HEK293 (cell line): ENCODE measurements at regions not wholly inside any gene's neighbourhood (a gene's known extent, or its start where the extent isn't known, plus 50 kb on each side); places are given as distances from the start of the nearest gene placed in this dataset.

Source experiments
- CTCF ChIA-PET: fragments of 350-600 bp; formaldehyde crosslinking; extraction: SDS; loops from one replicate; lab custom pipeline; 2021; ENCODE audit warnings: antibody characterized with exemption; lab: Yijun Ruan, JAX
- POLR2A ChIA-PET: fragments of 300-600 bp; formaldehyde crosslinking; extraction: SDS; loops from one replicate; lab custom pipeline; 2020; ENCODE audit warnings: antibody characterized with exemption, inconsistent platforms; lab: Yijun Ruan, JAX
- H3K27ac ChIP-seq: fragments of 200-500 bp; sonication (Bioruptor generic); 2 replicates; pipeline ENCODE4 v1.5.1; 2014; ENCODE audit warnings: low read depth, low read length, control low read depth, inconsistent platforms; ENCODE audit errors: extremely low read depth
- H3K36me3 ChIP-seq, 2 experiments: fragments of 200-500 bp in 1 of 2; sonication (Bioruptor generic) in 1 of 2; 1 replicate in 1 of 2; 2 replicates in 1 of 2; pipeline ENCODE4 v1.5.1; 2014 to 2017; ENCODE audit warnings: inconsistent platforms in 2 of 2, low read length in 2 of 2; ENCODE audit not compliant: control insufficient read depth in 2 of 2, insufficient read depth in 1 of 2
- H3K4me1 ChIP-seq: fragments of 200-500 bp; sonication (Bioruptor generic); 2 replicates; pipeline ENCODE4 v1.5.1; 2014; ENCODE audit warnings: mild to moderate bottlenecking, low read length, inconsistent platforms; ENCODE audit not compliant: control insufficient read depth, insufficient read depth
- H3K4me3 ChIP-seq: 2 replicates; pipeline ENCODE4 v1.5.1; 2011; ENCODE audit warnings: low read depth, mild to moderate bottlenecking, control low read depth, low read length, moderate library complexity
- H3K9me3 ChIP-seq: fragments of 200-500 bp; sonication (Bioruptor generic); 2 replicates; pipeline ENCODE4 v1.5.1; 2014; ENCODE audit warnings: low read depth, low read length, inconsistent platforms; ENCODE audit not compliant: control insufficient read depth, insufficient read depth
- GLIS2 ChIP-seq: fragments of 450-650 bp; formaldehyde crosslinking; IDR thresholded peaks from 2 replicates; pipeline ENCODE4 v1.5.1; 2016; ENCODE audit warnings: missing biosample characterization, missing genetic modification characterization
- KLF16 ChIP-seq: fragments of 450-650 bp; formaldehyde crosslinking; IDR thresholded peaks from 2 replicates; pipeline ENCODE4 v1.5.1; 2017; ENCODE audit warnings: missing biosample characterization, missing genetic modification characterization
- KLF17 ChIP-seq: fragments of 450-650 bp; formaldehyde crosslinking; IDR thresholded peaks from 2 replicates; pipeline ENCODE4 v1.5.1; 2016; ENCODE audit warnings: missing biosample characterization, missing genetic modification characterization
- OVOL3 ChIP-seq: fragments of 450-650 bp; formaldehyde crosslinking; IDR thresholded peaks from 2 replicates; pipeline ENCODE4 v1.5.1; 2016; ENCODE audit warnings: missing biosample characterization, missing genetic modification characterization
- YY2 ChIP-seq: fragments of 450-650 bp; formaldehyde crosslinking; IDR thresholded peaks from 2 replicates; pipeline ENCODE4 v1.5.1; 2016; ENCODE audit warnings: missing biosample characterization, missing genetic modification characterization
- ZBTB1 ChIP-seq: fragments of 450-650 bp; formaldehyde crosslinking; IDR thresholded peaks from 2 replicates; pipeline ENCODE4 v1.5.1; 2016; ENCODE audit warnings: missing biosample characterization, missing genetic modification characterization
- ZFHX2 ChIP-seq: fragments of 450-650 bp; formaldehyde crosslinking; conservative IDR thresholded peaks from 2 replicates; pipeline ENCODE4 v1.5.1; 2016; ENCODE audit warnings: missing biosample characterization, missing genetic modification characterization
- ZFP37 ChIP-seq: fragments of 450-650 bp; formaldehyde crosslinking; IDR thresholded peaks from 2 replicates; pipeline ENCODE4 v1.5.1; 2016; ENCODE audit warnings: missing biosample characterization, missing genetic modification characterization
- ZFP69B ChIP-seq: fragments of 450-650 bp; formaldehyde crosslinking; IDR thresholded peaks from 2 replicates; pipeline ENCODE4 v1.5.1; 2016; ENCODE audit warnings: missing biosample characterization, missing genetic modification characterization
- ZNF121 ChIP-seq: fragments of 450-650 bp; formaldehyde crosslinking; IDR thresholded peaks from 2 replicates; pipeline ENCODE4 v1.5.1; 2016; ENCODE audit warnings: missing biosample characterization, missing genetic modification characterization
- ZNF138 ChIP-seq: fragments of 450-650 bp; formaldehyde crosslinking; IDR thresholded peaks from 2 replicates; pipeline ENCODE4 v1.5.1; 2016; ENCODE audit warnings: missing biosample characterization, missing genetic modification characterization, borderline replicate concordance
- ZNF214 ChIP-seq: fragments of 450-650 bp; formaldehyde crosslinking; IDR thresholded peaks from 2 replicates; pipeline ENCODE4 v1.5.1; 2017; ENCODE audit warnings: missing biosample characterization, mild to moderate bottlenecking, missing genetic modification characterization, borderline replicate concordance
- ZNF274 ChIP-seq, 2 experiments: fragments of 200-500 bp in 1 of 2; fragments of 450-650 bp in 1 of 2; sonication (Bioruptor generic) in 1 of 2; formaldehyde crosslinking in 1 of 2; IDR thresholded peaks; 2 replicates each; pipeline versions ENCODE4 v1.5.1 to v1.6.1; 2014 to 2016; ENCODE audit warnings: borderline replicate concordance in 1 of 2, inconsistent platforms in 1 of 2, low read length in 1 of 2, missing biosample characterization in 1 of 2, missing genetic modification characterization in 1 of 2
- ZNF37A ChIP-seq: fragments of 450-650 bp; IDR thresholded peaks from 2 replicates; pipeline ENCODE4 v1.5.1; 2018; ENCODE audit warnings: missing biosample characterization, missing genetic modification characterization
- ZNF391 ChIP-seq: fragments of 450-650 bp; formaldehyde crosslinking; IDR thresholded peaks from 2 replicates; pipeline ENCODE4 v1.5.1; 2016; ENCODE audit warnings: low read depth, missing biosample characterization, missing genetic modification characterization, borderline replicate concordance
- ZNF404 ChIP-seq: fragments of 450-650 bp; formaldehyde crosslinking; IDR thresholded peaks from 2 replicates; pipeline ENCODE4 v1.5.1; 2017; ENCODE audit warnings: missing biosample characterization, missing genetic modification characterization
- ZNF514 ChIP-seq: fragments of 450-650 bp; formaldehyde crosslinking; IDR thresholded peaks from 2 replicates; pipeline ENCODE4 v1.5.1; 2016; ENCODE audit warnings: missing biosample characterization, missing genetic modification characterization
- ZNF626 ChIP-seq: fragments of 450-650 bp; sonication (Bioruptor Pico); formaldehyde crosslinking; IDR thresholded peaks from 2 replicates; pipeline ENCODE4 v1.5.1; 2018; ENCODE audit warnings: missing biosample characterization, missing genetic modification characterization, inconsistent platforms
- ZSCAN4 ChIP-seq: fragments of 450-650 bp; formaldehyde crosslinking; IDR thresholded peaks from 2 replicates; pipeline ENCODE4 v1.5.1; 2017; ENCODE audit warnings: missing biosample characterization, missing genetic modification characterization
- TF ChIP-seq, protein P1 (sequence below): fragments of 450-650 bp; formaldehyde crosslinking; IDR thresholded peaks from 2 replicates; pipeline ENCODE4 v1.5.1; 2016; ENCODE audit warnings: missing biosample characterization, missing genetic modification characterization
- TF ChIP-seq, protein P2 (sequence below): fragments of 450-650 bp; formaldehyde crosslinking; IDR thresholded peaks from 2 replicates; pipeline ENCODE4; 2016; ENCODE audit warnings: missing biosample characterization, missing genetic modification characterization
- TF ChIP-seq, protein P3 (sequence below): fragments of 450-650 bp; formaldehyde crosslinking; IDR thresholded peaks from 2 replicates; pipeline ENCODE4 v1.5.1; 2016; ENCODE audit warnings: missing biosample characterization, missing genetic modification characterization
- TF ChIP-seq, protein P4 (sequence below): fragments of 450-650 bp; formaldehyde crosslinking; IDR thresholded peaks from 2 replicates; pipeline ENCODE4 v1.5.1; 2017; ENCODE audit warnings: missing biosample characterization, missing genetic modification characterization
- TF ChIP-seq, protein P5 (sequence below): fragments of 450-650 bp; formaldehyde crosslinking; IDR thresholded peaks from 2 replicates; pipeline ENCODE4 v1.5.1; 2016; ENCODE audit warnings: missing biosample characterization, missing genetic modification characterization

- POLR2A ChIA-PET: no interaction called here
- no peaks in the 10 kb centered on the region for H3K4me1 ChIP-seq
- no peaks in the 10 kb centered on the region for H3K36me3 ChIP-seq
- H3K9me3 ChIP-seq: no peaks in the 10 kb centered on the region
- no peak overlapping the region for H3K4me3 ChIP-seq
- H3K27ac ChIP-seq: no peak overlapping the region
- CTCF ChIA-PET: no interaction called here
- TF ChIP-seq ZNF626 (tag by site-specific recombination) (no peak), ZNF514 (tag by site-specific recombination) (no peak), ZNF274 (IDR thresholded peaks at IDR 0.05; ENCODE audit: low read length) (no peak), ZNF274 (tag by site-specific recombination; IDR thresholded peaks at IDR 0.05; ENCODE audit: borderline replicate concordance) (no peak), ZBTB1 (tag by site-specific recombination) (no peak), ZNF37A (tag by site-specific recombination) (no peak), ZNF391 (no peak), ZNF214 (tag by site-specific recombination) (no peak), YY2 (tag by site-specific recombination) (no peak), KLF17 (tag by site-specific recombination) (no peak), OVOL3 (tag by site-specific recombination) (no peak), ZNF404 (no peak), ZNF138 (no peak), ZNF121 (tag by site-specific recombination) (no peak)
- TF ChIP-seq, protein P1, sequence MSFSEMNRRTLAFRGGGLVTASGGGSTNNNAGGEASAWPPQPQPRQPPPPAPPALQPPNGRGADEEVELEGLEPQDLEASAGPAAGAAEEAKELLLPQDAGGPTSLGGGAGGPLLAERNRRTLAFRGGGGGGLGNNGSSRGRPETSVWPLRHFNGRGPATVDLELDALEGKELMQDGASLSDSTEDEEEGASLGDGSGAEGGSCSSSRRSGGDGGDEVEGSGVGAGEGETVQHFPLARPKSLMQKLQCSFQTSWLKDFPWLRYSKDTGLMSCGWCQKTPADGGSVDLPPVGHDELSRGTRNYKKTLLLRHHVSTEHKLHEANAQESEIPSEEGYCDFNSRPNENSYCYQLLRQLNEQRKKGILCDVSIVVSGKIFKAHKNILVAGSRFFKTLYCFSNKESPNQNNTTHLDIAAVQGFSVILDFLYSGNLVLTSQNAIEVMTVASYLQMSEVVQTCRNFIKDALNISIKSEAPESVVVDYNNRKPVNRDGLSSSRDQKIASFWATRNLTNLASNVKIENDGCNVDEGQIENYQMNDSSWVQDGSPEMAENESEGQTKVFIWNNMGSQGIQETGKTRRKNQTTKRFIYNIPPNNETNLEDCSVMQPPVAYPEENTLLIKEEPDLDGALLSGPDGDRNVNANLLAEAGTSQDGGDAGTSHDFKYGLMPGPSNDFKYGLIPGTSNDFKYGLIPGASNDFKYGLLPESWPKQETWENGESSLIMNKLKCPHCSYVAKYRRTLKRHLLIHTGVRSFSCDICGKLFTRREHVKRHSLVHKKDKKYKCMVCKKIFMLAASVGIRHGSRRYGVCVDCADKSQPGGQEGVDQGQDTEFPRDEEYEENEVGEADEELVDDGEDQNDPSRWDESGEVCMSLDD: no peak
- TF ChIP-seq, protein P2, sequence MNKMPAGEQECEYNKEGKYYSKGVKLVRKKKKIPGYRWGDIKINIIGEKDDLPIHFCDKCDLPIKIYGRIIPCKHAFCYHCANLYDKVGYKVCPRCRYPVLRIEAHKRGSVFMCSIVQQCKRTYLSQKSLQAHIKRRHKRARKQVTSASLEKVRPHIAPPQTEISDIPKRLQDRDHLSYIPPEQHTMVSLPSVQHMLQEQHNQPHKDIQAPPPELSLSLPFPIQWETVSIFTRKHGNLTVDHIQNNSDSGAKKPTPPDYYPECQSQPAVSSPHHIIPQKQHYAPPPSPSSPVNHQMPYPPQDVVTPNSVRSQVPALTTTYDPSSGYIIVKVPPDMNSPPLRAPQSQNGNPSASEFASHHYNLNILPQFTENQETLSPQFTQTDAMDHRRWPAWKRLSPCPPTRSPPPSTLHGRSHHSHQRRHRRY (tag by site-specific recombination): no peak
These were observed 454.9 kb upstream of the JAG1 start for GRCh38 chr20:11128721-11129120.

DNA sequence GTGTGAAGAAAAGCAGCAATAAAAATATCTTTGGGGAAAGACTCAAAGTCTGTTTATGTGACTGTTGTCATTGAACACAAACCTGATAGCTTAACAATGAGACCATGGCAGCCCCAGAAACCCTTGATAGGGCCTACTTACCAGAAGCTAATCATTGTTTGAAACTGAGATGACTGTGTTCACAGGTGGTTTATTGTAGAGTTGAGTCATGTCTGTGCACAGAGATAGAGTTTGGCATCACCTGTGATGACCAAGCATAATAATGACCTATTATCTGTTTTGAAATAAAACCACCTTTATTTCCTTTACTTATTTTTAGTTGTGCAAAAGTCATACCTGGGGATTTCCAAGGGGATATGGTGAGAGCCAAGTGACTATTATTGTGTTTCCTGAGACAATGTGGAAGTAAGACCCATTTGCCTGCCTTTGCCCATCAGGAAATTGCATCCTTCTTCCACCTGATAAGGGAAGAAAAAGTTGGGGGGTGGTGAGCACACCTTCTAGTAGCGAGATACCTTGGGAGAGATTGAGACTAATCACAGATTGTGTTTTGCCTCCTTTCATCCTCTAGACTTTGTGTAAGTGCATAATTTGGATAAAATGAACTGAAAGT is 456.9 kb upstream of the JAG1 start:
- Histone ChIP-seq H3K4me3 (no peak overlapping the region), H3K36me3 (no peaks in the 10 kb centered on the region), H3K27ac (no peak overlapping the region), H3K9me3 (no peaks in the 10 kb centered on the region), H3K4me1 (no peaks in the 10 kb centered on the region)
- CTCF ChIA-PET: no interaction called here
- POLR2A ChIA-PET: no interaction called here
- TF ChIP-seq, protein P3, sequence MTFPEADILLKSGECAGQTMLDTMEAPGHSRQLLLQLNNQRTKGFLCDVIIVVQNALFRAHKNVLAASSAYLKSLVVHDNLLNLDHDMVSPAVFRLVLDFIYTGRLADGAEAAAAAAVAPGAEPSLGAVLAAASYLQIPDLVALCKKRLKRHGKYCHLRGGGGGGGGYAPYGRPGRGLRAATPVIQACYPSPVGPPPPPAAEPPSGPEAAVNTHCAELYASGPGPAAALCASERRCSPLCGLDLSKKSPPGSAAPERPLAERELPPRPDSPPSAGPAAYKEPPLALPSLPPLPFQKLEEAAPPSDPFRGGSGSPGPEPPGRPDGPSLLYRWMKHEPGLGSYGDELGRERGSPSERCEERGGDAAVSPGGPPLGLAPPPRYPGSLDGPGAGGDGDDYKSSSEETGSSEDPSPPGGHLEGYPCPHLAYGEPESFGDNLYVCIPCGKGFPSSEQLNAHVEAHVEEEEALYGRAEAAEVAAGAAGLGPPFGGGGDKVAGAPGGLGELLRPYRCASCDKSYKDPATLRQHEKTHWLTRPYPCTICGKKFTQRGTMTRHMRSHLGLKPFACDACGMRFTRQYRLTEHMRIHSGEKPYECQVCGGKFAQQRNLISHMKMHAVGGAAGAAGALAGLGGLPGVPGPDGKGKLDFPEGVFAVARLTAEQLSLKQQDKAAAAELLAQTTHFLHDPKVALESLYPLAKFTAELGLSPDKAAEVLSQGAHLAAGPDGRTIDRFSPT (tag by site-specific recombination): no peak
- TF ChIP-seq ZSCAN4 (tag by site-specific recombination) (no peak), ZFHX2 (tag by site-specific recombination) (no peak), ZNF121 (tag by site-specific recombination) (no peak), KLF16 (no peak), ZFP37 (no peak), ZNF37A (tag by site-specific recombination) (no peak), GLIS2 (tag by site-specific recombination) (no peak), ZFP69B (no peak)
- TF ChIP-seq, protein P4, sequence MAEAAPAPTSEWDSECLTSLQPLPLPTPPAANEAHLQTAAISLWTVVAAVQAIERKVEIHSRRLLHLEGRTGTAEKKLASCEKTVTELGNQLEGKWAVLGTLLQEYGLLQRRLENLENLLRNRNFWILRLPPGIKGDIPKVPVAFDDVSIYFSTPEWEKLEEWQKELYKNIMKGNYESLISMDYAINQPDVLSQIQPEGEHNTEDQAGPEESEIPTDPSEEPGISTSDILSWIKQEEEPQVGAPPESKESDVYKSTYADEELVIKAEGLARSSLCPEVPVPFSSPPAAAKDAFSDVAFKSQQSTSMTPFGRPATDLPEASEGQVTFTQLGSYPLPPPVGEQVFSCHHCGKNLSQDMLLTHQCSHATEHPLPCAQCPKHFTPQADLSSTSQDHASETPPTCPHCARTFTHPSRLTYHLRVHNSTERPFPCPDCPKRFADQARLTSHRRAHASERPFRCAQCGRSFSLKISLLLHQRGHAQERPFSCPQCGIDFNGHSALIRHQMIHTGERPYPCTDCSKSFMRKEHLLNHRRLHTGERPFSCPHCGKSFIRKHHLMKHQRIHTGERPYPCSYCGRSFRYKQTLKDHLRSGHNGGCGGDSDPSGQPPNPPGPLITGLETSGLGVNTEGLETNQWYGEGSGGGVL (tag by site-specific recombination): no peak
- TF ChIP-seq, protein P5, sequence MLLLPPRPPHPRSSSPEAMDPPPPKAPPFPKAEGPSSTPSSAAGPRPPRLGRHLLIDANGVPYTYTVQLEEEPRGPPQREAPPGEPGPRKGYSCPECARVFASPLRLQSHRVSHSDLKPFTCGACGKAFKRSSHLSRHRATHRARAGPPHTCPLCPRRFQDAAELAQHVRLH (tag by site-specific recombination): no peak
